ENCODE measurements at regions not wholly inside any gene's neighbourhood (a gene's known extent, or its start where the extent isn't known, plus 50 kb on each side); places are given as distances from the start of the nearest gene placed in this dataset.

DNA sequence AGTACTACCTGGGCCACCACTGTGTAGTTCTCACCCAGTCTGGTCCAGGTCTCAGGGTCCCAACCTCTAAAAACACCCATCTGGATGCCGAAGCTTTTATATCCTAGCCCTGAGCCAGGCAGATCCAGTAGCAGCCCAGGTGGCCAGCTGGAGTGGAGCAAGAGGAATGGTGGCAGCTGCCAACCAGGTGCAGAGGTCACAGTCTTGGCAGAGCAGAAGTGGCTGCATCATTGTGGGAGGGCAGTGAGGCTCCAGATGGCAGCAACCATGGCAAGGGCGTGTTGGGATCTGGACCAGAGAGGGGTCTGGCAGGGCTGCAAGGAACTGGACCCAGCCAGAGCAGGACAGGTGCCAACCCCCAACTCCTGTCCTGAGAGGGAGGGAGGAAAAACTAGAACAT, 72.2 kb upstream of the AGAP1 start:
- TF ChIP-seq, protein P1, sequence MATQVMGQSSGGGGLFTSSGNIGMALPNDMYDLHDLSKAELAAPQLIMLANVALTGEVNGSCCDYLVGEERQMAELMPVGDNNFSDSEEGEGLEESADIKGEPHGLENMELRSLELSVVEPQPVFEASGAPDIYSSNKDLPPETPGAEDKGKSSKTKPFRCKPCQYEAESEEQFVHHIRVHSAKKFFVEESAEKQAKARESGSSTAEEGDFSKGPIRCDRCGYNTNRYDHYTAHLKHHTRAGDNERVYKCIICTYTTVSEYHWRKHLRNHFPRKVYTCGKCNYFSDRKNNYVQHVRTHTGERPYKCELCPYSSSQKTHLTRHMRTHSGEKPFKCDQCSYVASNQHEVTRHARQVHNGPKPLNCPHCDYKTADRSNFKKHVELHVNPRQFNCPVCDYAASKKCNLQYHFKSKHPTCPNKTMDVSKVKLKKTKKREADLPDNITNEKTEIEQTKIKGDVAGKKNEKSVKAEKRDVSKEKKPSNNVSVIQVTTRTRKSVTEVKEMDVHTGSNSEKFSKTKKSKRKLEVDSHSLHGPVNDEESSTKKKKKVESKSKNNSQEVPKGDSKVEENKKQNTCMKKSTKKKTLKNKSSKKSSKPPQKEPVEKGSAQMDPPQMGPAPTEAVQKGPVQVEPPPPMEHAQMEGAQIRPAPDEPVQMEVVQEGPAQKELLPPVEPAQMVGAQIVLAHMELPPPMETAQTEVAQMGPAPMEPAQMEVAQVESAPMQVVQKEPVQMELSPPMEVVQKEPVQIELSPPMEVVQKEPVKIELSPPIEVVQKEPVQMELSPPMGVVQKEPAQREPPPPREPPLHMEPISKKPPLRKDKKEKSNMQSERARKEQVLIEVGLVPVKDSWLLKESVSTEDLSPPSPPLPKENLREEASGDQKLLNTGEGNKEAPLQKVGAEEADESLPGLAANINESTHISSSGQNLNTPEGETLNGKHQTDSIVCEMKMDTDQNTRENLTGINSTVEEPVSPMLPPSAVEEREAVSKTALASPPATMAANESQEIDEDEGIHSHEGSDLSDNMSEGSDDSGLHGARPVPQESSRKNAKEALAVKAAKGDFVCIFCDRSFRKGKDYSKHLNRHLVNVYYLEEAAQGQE (IDR thresholded peaks at IDR 0.05) = no peak
- TF ChIP-seq, protein P2, sequence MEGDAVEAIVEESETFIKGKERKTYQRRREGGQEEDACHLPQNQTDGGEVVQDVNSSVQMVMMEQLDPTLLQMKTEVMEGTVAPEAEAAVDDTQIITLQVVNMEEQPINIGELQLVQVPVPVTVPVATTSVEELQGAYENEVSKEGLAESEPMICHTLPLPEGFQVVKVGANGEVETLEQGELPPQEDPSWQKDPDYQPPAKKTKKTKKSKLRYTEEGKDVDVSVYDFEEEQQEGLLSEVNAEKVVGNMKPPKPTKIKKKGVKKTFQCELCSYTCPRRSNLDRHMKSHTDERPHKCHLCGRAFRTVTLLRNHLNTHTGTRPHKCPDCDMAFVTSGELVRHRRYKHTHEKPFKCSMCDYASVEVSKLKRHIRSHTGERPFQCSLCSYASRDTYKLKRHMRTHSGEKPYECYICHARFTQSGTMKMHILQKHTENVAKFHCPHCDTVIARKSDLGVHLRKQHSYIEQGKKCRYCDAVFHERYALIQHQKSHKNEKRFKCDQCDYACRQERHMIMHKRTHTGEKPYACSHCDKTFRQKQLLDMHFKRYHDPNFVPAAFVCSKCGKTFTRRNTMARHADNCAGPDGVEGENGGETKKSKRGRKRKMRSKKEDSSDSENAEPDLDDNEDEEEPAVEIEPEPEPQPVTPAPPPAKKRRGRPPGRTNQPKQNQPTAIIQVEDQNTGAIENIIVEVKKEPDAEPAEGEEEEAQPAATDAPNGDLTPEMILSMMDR (IDR thresholded peaks at IDR 0.05) = no peak
